ENCODE measurements at regions not wholly inside any gene's neighbourhood (a gene's known extent, or its start where the extent isn't known, plus 50 kb on each side); places are given as distances from the start of the nearest gene placed in this dataset.

DNA sequence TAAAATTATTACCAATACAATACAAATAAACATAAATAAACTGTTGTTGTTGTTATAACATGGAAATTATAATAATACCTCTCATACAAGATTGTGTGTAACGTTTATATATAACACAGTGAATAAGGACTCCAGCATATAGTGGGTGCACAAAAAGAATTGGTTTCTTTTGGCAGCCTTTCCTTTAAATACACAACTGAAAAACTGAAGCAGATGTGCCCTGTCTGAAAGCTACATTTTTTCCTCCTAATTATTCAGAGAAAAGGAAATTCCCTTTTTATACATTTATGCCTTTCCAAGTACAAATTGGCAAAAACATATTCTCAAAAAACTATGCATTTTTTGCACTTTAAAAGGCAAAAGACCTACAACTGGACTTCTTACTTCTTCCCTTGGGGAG lies 928.9 kb upstream of the NR2F2 start:
- no peaks in the 10 kb centered on the region for H3K36me3 ChIP-seq (ENCODE audit: low read depth)
- no peak overlapping the region for H3K27ac ChIP-seq (ENCODE audit: poor library complexity, severe bottlenecking)
- no peaks in the 10 kb centered on the region for H3K27me3 ChIP-seq (ENCODE audit: insufficient read depth, poor library complexity, severe bottlenecking)
- TF ChIP-seq, protein P1, sequence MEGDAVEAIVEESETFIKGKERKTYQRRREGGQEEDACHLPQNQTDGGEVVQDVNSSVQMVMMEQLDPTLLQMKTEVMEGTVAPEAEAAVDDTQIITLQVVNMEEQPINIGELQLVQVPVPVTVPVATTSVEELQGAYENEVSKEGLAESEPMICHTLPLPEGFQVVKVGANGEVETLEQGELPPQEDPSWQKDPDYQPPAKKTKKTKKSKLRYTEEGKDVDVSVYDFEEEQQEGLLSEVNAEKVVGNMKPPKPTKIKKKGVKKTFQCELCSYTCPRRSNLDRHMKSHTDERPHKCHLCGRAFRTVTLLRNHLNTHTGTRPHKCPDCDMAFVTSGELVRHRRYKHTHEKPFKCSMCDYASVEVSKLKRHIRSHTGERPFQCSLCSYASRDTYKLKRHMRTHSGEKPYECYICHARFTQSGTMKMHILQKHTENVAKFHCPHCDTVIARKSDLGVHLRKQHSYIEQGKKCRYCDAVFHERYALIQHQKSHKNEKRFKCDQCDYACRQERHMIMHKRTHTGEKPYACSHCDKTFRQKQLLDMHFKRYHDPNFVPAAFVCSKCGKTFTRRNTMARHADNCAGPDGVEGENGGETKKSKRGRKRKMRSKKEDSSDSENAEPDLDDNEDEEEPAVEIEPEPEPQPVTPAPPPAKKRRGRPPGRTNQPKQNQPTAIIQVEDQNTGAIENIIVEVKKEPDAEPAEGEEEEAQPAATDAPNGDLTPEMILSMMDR (IDR thresholded peaks at IDR 0.05; ENCODE audit: poor library complexity, severe bottlenecking): no peak
- no peaks in the 10 kb centered on the region for H3K9me3 ChIP-seq (ENCODE audit: severe bottlenecking)
- ATAC-seq (ENCODE audit: low read depth) (no peak), DNase-seq (ENCODE audit: low spot score) (no peak)
- H3K4me1 ChIP-seq (ENCODE audit: insufficient read depth, poor library complexity, severe bottlenecking): no peaks in the 10 kb centered on the region
- H3K4me3 ChIP-seq (ENCODE audit: severe bottlenecking): no peak overlapping the region

DNA sequence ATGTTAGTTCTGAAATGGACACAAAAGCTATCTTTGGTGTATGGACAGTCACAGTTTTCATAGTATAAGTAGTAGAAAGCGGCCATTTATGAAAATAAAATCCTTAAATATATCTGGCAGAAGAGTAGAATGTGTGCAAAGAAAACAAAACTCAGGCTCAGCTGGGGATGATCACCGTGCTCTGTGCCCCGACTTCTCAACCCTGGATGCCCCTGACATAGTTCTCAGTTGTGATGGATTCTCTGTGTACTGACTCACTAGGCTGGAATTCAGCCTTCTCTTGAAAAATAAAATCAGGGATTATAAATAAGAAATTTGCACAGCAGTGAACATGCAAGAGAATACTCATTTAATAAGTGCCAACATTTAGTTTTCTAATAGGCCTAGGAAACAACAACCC lies 925.1 kb upstream of the NR2F2 start:
- no peak overlapping the region for H3K27ac ChIP-seq (ENCODE audit: poor library complexity, severe bottlenecking)
- DNase-seq (ENCODE audit: low spot score) (no peak), ATAC-seq (ENCODE audit: low read depth) (no peak; the same call in 2 of the 3 replicates)
- H3K4me3 ChIP-seq (ENCODE audit: severe bottlenecking): no peak overlapping the region
- no peaks in the 10 kb centered on the region for H3K9me3 ChIP-seq (ENCODE audit: severe bottlenecking)
- H3K27me3 ChIP-seq (ENCODE audit: insufficient read depth, poor library complexity, severe bottlenecking): no peaks in the 10 kb centered on the region
- H3K4me1 ChIP-seq (ENCODE audit: insufficient read depth, poor library complexity, severe bottlenecking): no peaks in the 10 kb centered on the region
- TF ChIP-seq, protein P1 (IDR thresholded peaks at IDR 0.05; ENCODE audit: poor library complexity, severe bottlenecking): no peak
- H3K36me3 ChIP-seq (ENCODE audit: low read depth): no peaks in the 10 kb centered on the region

DNA sequence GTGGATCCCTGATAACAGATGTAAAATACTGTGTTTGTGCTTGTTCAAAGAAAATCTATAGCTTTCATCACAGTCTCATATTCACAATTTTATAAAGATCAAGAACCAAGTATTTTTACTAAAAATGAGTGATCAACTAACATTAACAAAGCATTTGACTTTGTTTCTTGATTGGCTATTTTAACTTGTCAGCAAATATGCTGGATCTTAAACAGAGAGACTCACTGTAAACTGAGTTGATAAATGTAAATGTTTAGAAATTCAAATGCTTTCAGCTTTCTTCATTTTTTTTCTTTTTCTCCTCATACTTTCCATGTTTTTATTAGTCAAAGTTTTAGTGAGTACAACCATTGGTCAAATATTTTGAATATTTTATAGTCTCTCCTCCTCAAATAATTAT lies 923.0 kb upstream of the NR2F2 start:
- no peak overlapping the region for H3K27ac ChIP-seq (ENCODE audit: poor library complexity, severe bottlenecking)
- ATAC-seq (ENCODE audit: low read depth): no peak
- H3K36me3 ChIP-seq (ENCODE audit: low read depth): no peaks in the 10 kb centered on the region
- TF ChIP-seq, protein P1 (IDR thresholded peaks at IDR 0.05; ENCODE audit: poor library complexity, severe bottlenecking): no peak
- no peak for DNase-seq (ENCODE audit: low spot score)
- no peaks in the 10 kb centered on the region for H3K4me1 ChIP-seq (ENCODE audit: insufficient read depth, poor library complexity, severe bottlenecking)
- H3K4me3 ChIP-seq (ENCODE audit: severe bottlenecking): no peak overlapping the region
- H3K27me3 ChIP-seq (ENCODE audit: insufficient read depth, poor library complexity, severe bottlenecking): no peaks in the 10 kb centered on the region
- no peaks in the 10 kb centered on the region for H3K9me3 ChIP-seq (ENCODE audit: severe bottlenecking)

DNA sequence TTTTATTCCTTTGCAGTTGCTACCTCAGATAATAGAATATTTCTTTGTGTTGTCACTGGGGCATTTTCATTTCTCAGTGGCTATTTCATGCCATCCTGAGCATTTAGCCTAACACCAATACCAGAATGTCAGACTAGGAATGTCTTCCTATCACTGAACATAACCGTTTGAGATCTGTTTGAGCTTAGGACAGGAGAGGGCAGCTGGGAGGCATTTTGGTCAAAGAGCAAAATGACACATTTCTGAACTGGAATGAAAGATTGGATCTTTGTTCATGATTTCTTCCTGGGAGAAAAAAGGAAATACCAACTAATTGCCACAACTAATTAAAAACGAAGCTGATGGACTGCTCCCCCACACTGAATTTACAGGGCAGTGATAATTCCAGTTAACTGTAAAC lies 921.3 kb upstream of the NR2F2 start:
- Histone ChIP-seq H3K4me3 (ENCODE audit: severe bottlenecking) (no peak overlapping the region), H3K27ac (ENCODE audit: poor library complexity, severe bottlenecking) (no peak overlapping the region), H3K36me3 (ENCODE audit: low read depth) (no peaks in the 10 kb centered on the region), H3K27me3 (ENCODE audit: insufficient read depth, poor library complexity, severe bottlenecking) (no peaks in the 10 kb centered on the region), H3K9me3 (ENCODE audit: severe bottlenecking) (no peaks in the 10 kb centered on the region), H3K4me1 (ENCODE audit: insufficient read depth, poor library complexity, severe bottlenecking) (no peaks in the 10 kb centered on the region)
- DNase-seq (ENCODE audit: low spot score) (no peak), ATAC-seq (ENCODE audit: low read depth) (no peak)
- TF ChIP-seq, protein P1 (IDR thresholded peaks at IDR 0.05; ENCODE audit: poor library complexity, severe bottlenecking): no peak

DNA sequence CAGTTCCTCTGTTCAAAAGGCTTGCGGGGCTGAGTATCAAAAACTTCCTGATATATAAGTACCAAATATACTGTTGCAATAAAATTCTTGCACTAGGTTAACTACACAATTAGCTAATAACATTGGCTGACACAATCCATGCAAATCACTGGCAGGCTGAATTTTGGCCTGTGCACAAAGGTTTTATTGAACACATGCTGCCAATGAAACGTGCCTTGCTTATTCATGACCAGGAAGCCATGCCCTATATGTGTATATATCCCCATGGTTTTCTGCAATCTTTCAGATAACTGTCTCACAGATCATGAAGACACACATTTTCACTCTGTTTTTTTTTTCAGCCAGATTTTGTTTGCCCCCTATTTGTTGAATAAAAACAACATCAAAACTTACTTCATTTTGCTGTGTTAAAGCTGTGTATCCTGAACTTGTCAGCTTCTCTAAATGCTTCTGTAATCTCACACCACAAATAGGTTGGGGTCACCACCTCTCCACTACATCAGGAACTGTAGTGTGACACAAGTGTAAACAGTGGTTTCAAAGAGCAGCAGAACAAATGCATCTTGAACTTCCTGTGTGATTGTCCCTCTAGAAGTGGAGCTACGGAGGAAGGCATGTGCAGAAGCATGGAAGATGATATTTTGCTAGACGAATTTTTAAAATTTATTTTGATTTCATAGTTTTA lies 920.7 kb upstream of the NR2F2 start:
- no peaks in the 10 kb centered on the region for H3K36me3 ChIP-seq (ENCODE audit: low read depth)
- H3K9me3 ChIP-seq (ENCODE audit: severe bottlenecking): no peaks in the 10 kb centered on the region
- no peaks in the 10 kb centered on the region for H3K4me1 ChIP-seq (ENCODE audit: insufficient read depth, poor library complexity, severe bottlenecking)
- TF ChIP-seq, protein P1 (IDR thresholded peaks at IDR 0.05; ENCODE audit: poor library complexity, severe bottlenecking): no peak
- ATAC-seq (ENCODE audit: low read depth): no peak
- no peaks in the 10 kb centered on the region for H3K27me3 ChIP-seq (ENCODE audit: insufficient read depth, poor library complexity, severe bottlenecking)
- no peak overlapping the region for H3K27ac ChIP-seq (ENCODE audit: poor library complexity, severe bottlenecking)
- DNase-seq (ENCODE audit: low spot score): no peak
- H3K4me3 ChIP-seq (ENCODE audit: severe bottlenecking): no peak overlapping the region
